ENCODE measurements at regions not wholly inside any gene's neighbourhood (a gene's known extent, or its start where the extent isn't known, plus 50 kb on each side); places are given as distances from the start of the nearest gene placed in this dataset.

DNA sequence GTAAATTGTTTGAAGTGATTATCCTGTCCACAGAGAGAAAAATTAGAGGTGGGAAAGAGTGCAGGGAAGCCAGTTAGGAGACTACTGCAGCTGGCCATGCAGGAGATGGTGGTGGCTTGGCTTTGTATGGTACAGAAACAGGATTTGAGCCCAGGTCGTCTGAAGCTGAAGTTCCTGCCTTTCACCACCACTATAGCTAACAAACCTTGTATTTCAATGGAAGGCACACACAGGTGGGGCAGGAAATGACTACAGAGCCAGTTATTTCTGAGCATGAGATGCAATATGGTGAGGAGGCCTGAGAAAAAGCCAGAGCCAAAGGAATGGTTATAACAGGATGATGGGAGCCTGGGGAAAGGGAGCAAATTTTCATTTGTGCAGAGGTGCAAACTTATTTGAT lies 103.9 kb downstream of the BTG1 start:
- no peaks in the 10 kb centered on the region for H4K20me1 ChIP-seq (ENCODE audit: low read length)
- no peak overlapping the region for H3K9ac ChIP-seq (ENCODE audit: low read length)
- no peaks in the 10 kb centered on the region for H3K27me3 ChIP-seq (ENCODE audit: low read length)
- H2AFZ ChIP-seq (ENCODE audit: low read length), result peak overlapping the region; percentile 49; the same call in 1 of the 2 replicates
- peak overlapping the region; percentile 48; the same call in 1 of the 2 replicates for H3K4me2 ChIP-seq (ENCODE audit: low read length)
- ATAC-seq (peak; percentile 93), DNase-seq (peak; percentile 79)
- intact Hi-C loops (cut with micrococcal nuclease), result loop anchor here (5.0 kb wide), 1 partner anchor 96 kb away; no protein-coding TSS in a partner anchor
- no peaks in the 10 kb centered on the region for H3K9me3 ChIP-seq (ENCODE audit: low read length)
- H3F3A ChIP-seq (ENCODE audit: low read length, unreplicated experiment), result no peaks in the 10 kb centered on the region
- H3K79me2 ChIP-seq (ENCODE audit: low read length), result no peaks in the 10 kb centered on the region
- H3K36me3 ChIP-seq (ENCODE audit: low read depth, low read length), result no peaks in the 10 kb centered on the region
- ChIA-PET CTCF (interaction anchor here (0.5 kb wide), 1 partner anchor 85 kb away, joined by 5 read pairs; no protein-coding TSS in a partner anchor), POLR2A (ENCODE audit: unreplicated experiment) (interaction anchor here (0.6 kb wide), 1 partner anchor 1400 kb away, joined by 3 read pairs; the partner anchor contains the start of gene UBE2N)
- TF ChIP-seq EZH2 (IDR thresholded peaks at IDR 0.05; ENCODE audit: low read length, unreplicated experiment) (no peak), CTCF (conservative IDR thresholded peaks at IDR 0.05; ENCODE audit: low read depth, low read length) (no peak), EZH2phosphoT487 (IDR thresholded peaks at IDR 0.05; ENCODE audit: borderline replicate concordance, low read length) (no peak)
- no peaks in the 10 kb centered on the region for H3K9me2 ChIP-seq (replicated peaks; ENCODE audit: low read length)
- no peak overlapping the region for H3K4me3 ChIP-seq (ENCODE audit: low read length)
- BruUV-seq (replicated peaks), result no TSS peak
- H3K27ac ChIP-seq (ENCODE audit: low read length), result peak overlapping the region; percentile 41
- peaks cover 23% of the 10 kb centered on the region for H3K4me1 ChIP-seq (ENCODE audit: insufficient read depth, low read length)

DNA sequence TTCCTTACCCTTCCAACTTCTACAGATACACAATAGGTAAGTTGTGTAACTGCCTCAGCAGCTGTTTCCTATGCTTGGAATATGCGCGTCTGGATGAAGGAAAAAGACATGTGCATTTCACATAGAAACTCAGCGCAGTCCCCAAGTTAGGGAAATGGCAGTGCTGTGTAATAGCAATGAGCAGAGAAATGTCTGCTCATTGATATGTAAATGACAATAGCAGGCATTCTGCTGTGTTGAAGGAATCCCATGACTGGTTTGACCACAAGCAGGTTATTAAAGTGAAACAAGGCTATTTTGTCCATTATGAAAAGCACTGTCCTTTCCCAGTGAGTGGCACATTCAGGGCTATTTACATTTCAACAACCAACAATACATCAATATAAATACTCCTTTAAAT lies 106.6 kb downstream of the BTG1 start:
- Histone ChIP-seq H3K27ac (ENCODE audit: low read length) (no peak overlapping the region), H3K79me2 (ENCODE audit: low read length) (no peaks in the 10 kb centered on the region), H3K9me2 (replicated peaks; ENCODE audit: low read length) (no peaks in the 10 kb centered on the region), H3K27me3 (ENCODE audit: low read length) (no peaks in the 10 kb centered on the region), H3K9me3 (ENCODE audit: low read length) (no peaks in the 10 kb centered on the region), H3K4me2 (ENCODE audit: low read length) (no peak overlapping the region), H3K4me1 (ENCODE audit: insufficient read depth, low read length) (peaks cover 23% of the 10 kb centered on the region), H3F3A (ENCODE audit: low read length, unreplicated experiment) (no peaks in the 10 kb centered on the region), H3K4me3 (ENCODE audit: low read length) (no peak overlapping the region), H3K9ac (ENCODE audit: low read length) (no peak overlapping the region), H4K20me1 (ENCODE audit: low read length) (no peaks in the 10 kb centered on the region), H3K36me3 (ENCODE audit: low read depth, low read length) (no peaks in the 10 kb centered on the region), H2AFZ (ENCODE audit: low read length) (no peak overlapping the region)
- CTCF ChIA-PET, result no interaction called here
- DNase-seq (no peak), ATAC-seq (no peak)
- POLR2A ChIA-PET (ENCODE audit: unreplicated experiment), result no interaction called here
- BruUV-seq (replicated peaks), result no TSS peak
- intact Hi-C loops (cut with micrococcal nuclease), result no loop called here
- TF ChIP-seq EZH2 (IDR thresholded peaks at IDR 0.05; ENCODE audit: low read length, unreplicated experiment) (no peak), CTCF (conservative IDR thresholded peaks at IDR 0.05; ENCODE audit: low read depth, low read length) (no peak), EZH2phosphoT487 (IDR thresholded peaks at IDR 0.05; ENCODE audit: borderline replicate concordance, low read length) (no peak)

DNA sequence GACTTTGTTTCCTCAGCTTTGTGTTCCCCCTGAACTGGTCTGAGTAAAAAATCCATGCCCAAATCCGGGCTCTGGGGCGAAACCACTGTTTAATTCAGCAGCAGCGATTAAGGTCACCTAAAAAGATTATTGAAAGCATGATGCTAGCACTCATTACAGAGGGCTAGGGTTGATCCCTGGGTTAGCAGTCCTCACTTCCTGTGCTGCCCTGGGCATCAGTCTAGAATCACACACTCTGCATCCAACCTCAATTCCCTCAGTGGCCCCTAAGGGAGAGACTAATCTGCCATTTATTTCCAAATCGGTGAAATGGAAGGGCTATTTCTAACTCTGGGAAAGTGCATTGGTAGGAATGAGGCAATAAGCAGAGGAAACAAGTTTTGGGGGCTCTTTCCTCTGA lies 107.2 kb downstream of the BTG1 start:
- CTCF ChIA-PET, result no interaction called here
- Histone ChIP-seq H3K9me3 (ENCODE audit: low read length) (no peaks in the 10 kb centered on the region), H3K27ac (ENCODE audit: low read length) (no peak overlapping the region), H3K4me1 (ENCODE audit: insufficient read depth, low read length) (peaks cover 23% of the 10 kb centered on the region), H3F3A (ENCODE audit: low read length, unreplicated experiment) (no peaks in the 10 kb centered on the region), H3K27me3 (ENCODE audit: low read length) (no peaks in the 10 kb centered on the region), H3K4me3 (ENCODE audit: low read length) (no peak overlapping the region), H3K9me2 (replicated peaks; ENCODE audit: low read length) (no peaks in the 10 kb centered on the region), H4K20me1 (ENCODE audit: low read length) (no peaks in the 10 kb centered on the region), H3K4me2 (ENCODE audit: low read length) (no peak overlapping the region), H2AFZ (ENCODE audit: low read length) (no peak overlapping the region), H3K79me2 (ENCODE audit: low read length) (no peaks in the 10 kb centered on the region), H3K36me3 (ENCODE audit: low read depth, low read length) (no peaks in the 10 kb centered on the region), H3K9ac (ENCODE audit: low read length) (no peak overlapping the region)
- POLR2A ChIA-PET (ENCODE audit: unreplicated experiment), result no interaction called here
- TF ChIP-seq EZH2 (IDR thresholded peaks at IDR 0.05; ENCODE audit: low read length, unreplicated experiment) (no peak), CTCF (conservative IDR thresholded peaks at IDR 0.05; ENCODE audit: low read depth, low read length) (no peak), EZH2phosphoT487 (IDR thresholded peaks at IDR 0.05; ENCODE audit: borderline replicate concordance, low read length) (no peak)
- intact Hi-C loops (cut with micrococcal nuclease), result no loop called here
- no TSS peak for BruUV-seq (replicated peaks)
- ATAC-seq (no peak), DNase-seq (no peak)

Measured in PC-3 (cell line).